ENCODE measurements at regions not wholly inside any gene's neighbourhood (a gene's known extent, or its start where the extent isn't known, plus 50 kb on each side); places are given as distances from the start of the nearest gene placed in this dataset.

- no peak for TF ChIP-seq CTCF (IDR thresholded peaks at IDR 0.05)
- Histone ChIP-seq H3K36me3 (no peaks in the 10 kb centered on the region), H3K27ac (no peak overlapping the region), H3K4me1 (peaks cover 0 to 10% (median 3%) of the 10 kb centered on the region in 3 donors), H3K27me3 (no peaks in the 10 kb centered on the region), H3K9me3 (no peaks in the 10 kb centered on the region), H3K4me3 (no peak overlapping the region)
- 95 to 96% methylated on average over 6 of the region's 6 CpGs for WGBS, 2 donors
- no peak for ATAC-seq
- intact Hi-C loops (cut with DNase I): no loop called here
- DNase-seq: no peak
- no peak for FAIRE-seq
Measured at GRCh38 chr2:234687718-234688475, 191.0 kb upstream of the ARL4C start.

DNA sequence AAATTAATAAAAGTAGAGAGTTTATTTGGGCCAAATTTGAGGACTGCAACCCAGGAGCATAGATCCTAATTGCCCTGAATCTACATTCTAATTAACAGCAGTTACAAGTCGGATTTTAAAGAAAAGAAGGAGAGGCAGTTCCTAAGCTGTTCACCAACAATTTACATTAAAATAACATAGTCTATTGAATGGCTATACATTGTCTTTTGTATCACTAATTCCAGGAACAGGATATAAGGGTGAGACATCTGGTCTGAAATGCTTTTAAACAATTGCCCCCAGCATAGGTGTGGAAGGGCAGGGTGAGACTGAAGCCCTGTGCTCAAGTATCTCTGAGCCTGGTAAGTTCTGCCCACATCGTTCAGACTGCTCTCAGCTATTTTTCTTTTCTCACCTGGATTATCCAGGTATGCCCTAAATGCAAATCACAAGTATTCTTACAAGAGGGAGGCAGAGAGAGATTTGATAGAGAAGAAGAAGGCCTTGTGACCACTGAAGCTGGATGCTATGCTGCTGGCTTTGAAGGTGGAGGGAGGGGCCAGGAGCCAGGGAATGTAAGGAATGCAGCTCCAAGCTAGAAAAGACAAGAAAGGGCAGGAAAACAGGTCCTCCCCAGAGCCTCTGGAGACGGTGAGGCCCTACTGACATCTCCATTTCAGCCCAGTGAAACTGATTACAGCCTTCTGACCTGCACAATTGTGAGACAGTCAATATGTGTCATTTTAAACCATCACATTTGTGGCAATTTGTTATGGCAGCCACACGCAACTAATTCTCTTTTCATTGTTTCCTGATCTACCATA lies 189.4 kb upstream of the ARL4C start:
- Histone ChIP-seq H3K9me3 (no peaks in the 10 kb centered on the region), H3K27me3 (no peaks in the 10 kb centered on the region), H3K4me3 (no peak overlapping the region), H3K4me1 (peaks cover 0 to 10% (median 3%) of the 10 kb centered on the region in 3 donors), H3K36me3 (no peaks in the 10 kb centered on the region), H3K27ac (no peak overlapping the region)
- ATAC-seq (peak in 1 of 4 donors; percentile 30), DNase-seq (no peak), FAIRE-seq (no peak)
- TF ChIP-seq CTCF (IDR thresholded peaks at IDR 0.05): no peak
- 69 to 77% methylated on average over 4 of the region's 4 CpGs for whole genome bisulfite sequencing, 2 donors
- intact Hi-C loops (cut with DNase I): no loop called here

DNA sequence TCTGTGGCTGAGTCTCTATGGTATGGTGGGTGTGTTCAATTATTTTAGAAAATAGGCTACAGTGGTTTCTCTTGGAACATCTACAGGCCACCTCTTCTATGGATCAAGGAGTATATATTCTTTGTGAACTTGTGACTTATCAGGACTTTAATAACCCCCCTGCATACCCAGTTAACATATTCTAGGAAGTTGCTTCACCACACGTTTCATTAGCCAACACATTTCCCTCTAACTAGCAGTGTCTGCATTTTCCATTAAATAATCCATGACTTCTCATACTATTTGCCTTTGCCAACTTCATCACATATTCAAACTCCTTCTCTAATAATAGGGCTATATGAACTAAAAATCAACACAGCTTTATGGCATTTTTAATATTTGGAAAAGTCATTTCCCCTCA lies 187.6 kb upstream of the ARL4C start:
- Histone ChIP-seq H3K36me3 (no peaks in the 10 kb centered on the region), H3K9me3 (no peaks in the 10 kb centered on the region), H3K27me3 (no peaks in the 10 kb centered on the region), H3K4me1 (peaks cover 0 to 5% (median 3%) of the 10 kb centered on the region in 3 donors), H3K27ac (no peak overlapping the region), H3K4me3 (no peak overlapping the region)
- ATAC-seq (no peak), FAIRE-seq (no peak), DNase-seq (no peak)
- WGBS, 2 donors: 68 to 81% methylated on average over 1 of the region's 1 CpG
- intact Hi-C loops (cut with DNase I): no loop called here
- TF ChIP-seq CTCF (IDR thresholded peaks at IDR 0.05): no peak

GRCh38 chr2:234683950-234684349 lies 187.1 kb upstream of the ARL4C start:
- ATAC-seq (no peak), DNase-seq (no peak), FAIRE-seq (no peak)
- intact Hi-C loops (cut with DNase I): no loop called here
- 76 to 85% methylated on average over 3 of the region's 3 CpGs for WGBS, 2 donors
- no peak for TF ChIP-seq CTCF (IDR thresholded peaks at IDR 0.05)
- no peaks in the 10 kb centered on the region for H3K36me3 ChIP-seq
- H3K27me3 ChIP-seq: no peaks in the 10 kb centered on the region
- no peak overlapping the region for H3K4me3 ChIP-seq
- no peaks in the 10 kb centered on the region for H3K9me3 ChIP-seq
- no peak overlapping the region for H3K27ac ChIP-seq
- H3K4me1 ChIP-seq: peaks cover 0 to under 1% (median under 1%) of the 10 kb centered on the region in 3 donors

Data from pancreas (tissue), 10 donors.